WTC11 (cell line): ENCODE measurements at regions not wholly inside any gene's neighbourhood (a gene's known extent, or its start where the extent isn't known, plus 50 kb on each side); places are given as distances from the start of the nearest gene placed in this dataset.

Source experiments
- ATAC-seq: fragments of 200-7000 bp; cut with Tn5 transposase; 2 replicates; pipeline ENCODE4 v1.10.0; 2021; ENCODE audit warnings: mild to moderate bottlenecking, moderate library complexity
- CTCF ChIA-PET: fragments of 300-600 bp; sonication (Branson Sonifier 250); formaldehyde crosslinking; loops from one replicate; lab custom pipeline; 2021; ENCODE audit warnings: antibody characterized with exemption; lab: Charles Lee
- POLR2A ChIA-PET: fragments of 350-600 bp; sonication (Branson Sonifier 250); formaldehyde crosslinking; loops from one replicate; lab custom pipeline; 2021; ENCODE audit warnings: antibody characterized with exemption; lab: Charles Lee
- DNase-seq: peaks from one replicate; pipeline ENCODE4 v3.0.0; 2021; ENCODE audit warnings: low spot score
- H3K27ac Mint-ChIP-seq: 2 replicates; pipeline ENCODE4 v1.8.0; 2021; ENCODE audit warnings: mixed read lengths
- H3K27me3 Mint-ChIP-seq: 2 replicates; pipeline ENCODE4 v1.8.0; 2021; ENCODE audit warnings: low read depth, mild to moderate bottlenecking, moderate library complexity, mixed read lengths
- H3K36me3 Mint-ChIP-seq: 2 replicates; pipeline ENCODE4 v1.8.0; 2021; ENCODE audit warnings: mixed read lengths
- H3K4me1 Mint-ChIP-seq: 2 replicates; pipeline ENCODE4 v1.8.0; 2022; ENCODE audit warnings: mixed read lengths
- H3K4me3 Mint-ChIP-seq: 2 replicates; pipeline ENCODE4 v1.8.0; 2021; ENCODE audit warnings: mild to moderate bottlenecking, moderate library complexity, mixed read lengths
- H3K9me3 Mint-ChIP-seq: 2 replicates; pipeline ENCODE4 v1.8.0; 2021; ENCODE audit warnings: mixed read lengths
- CREM ChIP-seq: sonication (generic); formaldehyde crosslinking; IDR thresholded peaks from 2 replicates; pipeline ENCODE4 v1.8.1; 2022; ENCODE audit warnings: mild to moderate bottlenecking, missing genetic modification reagents, moderate library complexity
- ETV6 ChIP-seq: sonication (generic); formaldehyde crosslinking; IDR thresholded peaks from 2 replicates; pipeline ENCODE4 v1.8.1; 2022; ENCODE audit warnings: mild to moderate bottlenecking, missing genetic modification reagents
- FOXP1 ChIP-seq: sonication (generic); formaldehyde crosslinking; IDR thresholded peaks from 2 replicates; pipeline ENCODE4 v1.8.0; 2022; ENCODE audit warnings: missing genetic modification reagents, mild to moderate bottlenecking, moderate library complexity, borderline replicate concordance
- FOXP4 ChIP-seq: sonication (generic); formaldehyde crosslinking; IDR thresholded peaks from 2 replicates; pipeline ENCODE4 v1.8.0; 2022; ENCODE audit warnings: mild to moderate bottlenecking, missing genetic modification reagents
- MLX ChIP-seq: sonication (generic); formaldehyde crosslinking; IDR thresholded peaks from 2 replicates; pipeline ENCODE4 v1.8.1; 2023; ENCODE audit warnings: mild to moderate bottlenecking, missing genetic modification reagents, moderate library complexity
- MYBL2 ChIP-seq: sonication (generic); formaldehyde crosslinking; IDR thresholded peaks from 2 replicates; pipeline ENCODE4 v1.8.1; 2023; ENCODE audit warnings: mild to moderate bottlenecking, moderate library complexity, missing genetic modification reagents
- NFATC4 ChIP-seq: fragments of 250-450 bp; sonication (Bioruptor Pico); IDR thresholded peaks from 2 replicates; pipeline ENCODE4 v1.9.0; 2021; ENCODE audit warnings: mild to moderate bottlenecking
- NFYB ChIP-seq: sonication (generic); formaldehyde crosslinking; conservative IDR thresholded peaks from 2 replicates; pipeline ENCODE4 v1.8.0; 2022; ENCODE audit warnings: low read depth, missing genetic modification reagents
- NR1H2 ChIP-seq: sonication (generic); formaldehyde crosslinking; IDR thresholded peaks from 2 replicates; pipeline ENCODE4 v1.9.0; 2021; ENCODE audit warnings: mild to moderate bottlenecking, moderate library complexity, missing genetic modification reagents
- PRRX2 ChIP-seq: fragments of 250-450 bp; sonication (Bioruptor Pico); IDR thresholded peaks from 2 replicates; pipeline ENCODE4 v1.8.0; 2021; ENCODE audit warnings: mild to moderate bottlenecking
- ZNF121 ChIP-seq: sonication (generic); formaldehyde crosslinking; IDR thresholded peaks from 2 replicates; pipeline ENCODE4 v1.8.0; 2023; ENCODE audit warnings: missing genetic modification reagents
- ZNF138 ChIP-seq: sonication (generic); formaldehyde crosslinking; conservative IDR thresholded peaks from 2 replicates; pipeline ENCODE4 v1.8.1; 2022; ENCODE audit warnings: mild to moderate bottlenecking, moderate library complexity, missing genetic modification reagents
- ZNF263 ChIP-seq: sonication (generic); formaldehyde crosslinking; IDR thresholded peaks from 2 replicates; pipeline ENCODE4 v1.8.1; 2022; ENCODE audit warnings: low read depth, mild to moderate bottlenecking, moderate library complexity, missing genetic modification reagents
- ZNF317 ChIP-seq: sonication (generic); formaldehyde crosslinking; IDR thresholded peaks from 2 replicates; pipeline ENCODE4 v1.8.1; 2023; ENCODE audit warnings: low read depth, mild to moderate bottlenecking, moderate library complexity, missing genetic modification reagents, borderline replicate concordance
- ZNF425 ChIP-seq: fragments of 250-450 bp; sonication (Bioruptor Pico); conservative IDR thresholded peaks from 2 replicates; pipeline ENCODE4 v1.9.0; 2021; ENCODE audit warnings: mild to moderate bottlenecking
- TF ChIP-seq, protein P1 (sequence below): sonication (generic); formaldehyde crosslinking; IDR thresholded peaks from 2 replicates; pipeline ENCODE4 v1.8.0; 2023; ENCODE audit warnings: mild to moderate bottlenecking, missing genetic modification reagents
- TF ChIP-seq, protein P2 (sequence below): sonication (generic); formaldehyde crosslinking; IDR thresholded peaks from 2 replicates; pipeline ENCODE4 v1.8.1; 2023; ENCODE audit warnings: mild to moderate bottlenecking, missing genetic modification reagents
- TF ChIP-seq, protein P3 (sequence below): sonication (generic); formaldehyde crosslinking; IDR thresholded peaks from 2 replicates; pipeline ENCODE4 v1.8.1; 2022; ENCODE audit warnings: low read depth, mild to moderate bottlenecking, moderate library complexity, missing genetic modification reagents, borderline replicate concordance
- TF ChIP-seq, protein P4 (sequence below): sonication (generic); formaldehyde crosslinking; IDR thresholded peaks from 2 replicates; pipeline ENCODE4 v1.8.0; 2022; ENCODE audit warnings: mild to moderate bottlenecking, missing genetic modification reagents

GRCh38 chr9:117535973-117536372, 121.1 kb upstream of the ASTN2 start:
- CTCF ChIA-PET, result interaction anchor here (0.6 to 3.1 kb wide), 13 partner anchors 8 to 693 kb away, joined by 3 to 39 read pairs (median 3); no protein-coding TSS in a partner anchor
- POLR2A ChIA-PET, result no interaction called here
- H3K4me3 Mint-ChIP-seq, result no peak overlapping the region
- H3K9me3 Mint-ChIP-seq, result no peaks in the 10 kb centered on the region
- no peaks in the 10 kb centered on the region; the same call in 1 of the 2 replicates for H3K27me3 Mint-ChIP-seq
- H3K27ac Mint-ChIP-seq, result no peak overlapping the region
- TF ChIP-seq, protein P1, sequence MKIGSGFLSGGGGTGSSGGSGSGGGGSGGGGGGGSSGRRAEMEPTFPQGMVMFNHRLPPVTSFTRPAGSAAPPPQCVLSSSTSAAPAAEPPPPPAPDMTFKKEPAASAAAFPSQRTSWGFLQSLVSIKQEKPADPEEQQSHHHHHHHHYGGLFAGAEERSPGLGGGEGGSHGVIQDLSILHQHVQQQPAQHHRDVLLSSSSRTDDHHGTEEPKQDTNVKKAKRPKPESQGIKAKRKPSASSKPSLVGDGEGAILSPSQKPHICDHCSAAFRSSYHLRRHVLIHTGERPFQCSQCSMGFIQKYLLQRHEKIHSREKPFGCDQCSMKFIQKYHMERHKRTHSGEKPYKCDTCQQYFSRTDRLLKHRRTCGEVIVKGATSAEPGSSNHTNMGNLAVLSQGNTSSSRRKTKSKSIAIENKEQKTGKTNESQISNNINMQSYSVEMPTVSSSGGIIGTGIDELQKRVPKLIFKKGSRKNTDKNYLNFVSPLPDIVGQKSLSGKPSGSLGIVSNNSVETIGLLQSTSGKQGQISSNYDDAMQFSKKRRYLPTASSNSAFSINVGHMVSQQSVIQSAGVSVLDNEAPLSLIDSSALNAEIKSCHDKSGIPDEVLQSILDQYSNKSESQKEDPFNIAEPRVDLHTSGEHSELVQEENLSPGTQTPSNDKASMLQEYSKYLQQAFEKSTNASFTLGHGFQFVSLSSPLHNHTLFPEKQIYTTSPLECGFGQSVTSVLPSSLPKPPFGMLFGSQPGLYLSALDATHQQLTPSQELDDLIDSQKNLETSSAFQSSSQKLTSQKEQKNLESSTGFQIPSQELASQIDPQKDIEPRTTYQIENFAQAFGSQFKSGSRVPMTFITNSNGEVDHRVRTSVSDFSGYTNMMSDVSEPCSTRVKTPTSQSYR (CRISPR knock-in tag), result no peak
- DNase-seq (no peak), ATAC-seq (no peak)
- peaks cover 9% of the 10 kb centered on the region for H3K4me1 Mint-ChIP-seq
- no peaks in the 10 kb centered on the region for H3K36me3 Mint-ChIP-seq

DNA sequence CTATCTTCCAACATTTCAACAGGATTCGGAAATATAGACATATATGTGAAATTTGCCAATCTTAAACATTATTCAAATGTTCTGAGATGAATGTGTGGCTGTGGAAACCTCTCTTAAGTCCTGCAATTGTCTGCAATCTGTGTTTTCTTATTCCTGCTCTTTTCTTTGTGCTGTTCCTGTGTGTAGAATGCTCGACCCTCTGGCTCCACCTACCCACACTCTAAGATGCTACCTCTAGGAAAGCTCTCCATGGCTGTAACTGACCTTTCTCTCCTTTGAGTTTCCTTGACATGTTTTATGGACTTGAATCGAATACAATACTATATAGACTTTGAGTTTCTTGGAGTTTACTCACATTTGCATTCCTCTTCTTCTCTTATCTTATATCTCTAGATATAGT, 120.6 kb upstream of the ASTN2 start:
- POLR2A ChIA-PET, result no interaction called here
- no peak overlapping the region for H3K27ac Mint-ChIP-seq
- H3K4me1 Mint-ChIP-seq, result peaks cover 9% of the 10 kb centered on the region
- DNase-seq (no peak), ATAC-seq (peak; percentile 99)
- H3K27me3 Mint-ChIP-seq, result no peaks in the 10 kb centered on the region; the same call in 1 of the 2 replicates
- no peak for TF ChIP-seq ETV6 (CRISPR knock-in tag)
- no peak for TF ChIP-seq NFATC4
- no peak for TF ChIP-seq ZNF317
- TF ChIP-seq NFYB (CRISPR knock-in tag), result no peak
- no peak for TF ChIP-seq ZNF138
- TF ChIP-seq, protein P2, sequence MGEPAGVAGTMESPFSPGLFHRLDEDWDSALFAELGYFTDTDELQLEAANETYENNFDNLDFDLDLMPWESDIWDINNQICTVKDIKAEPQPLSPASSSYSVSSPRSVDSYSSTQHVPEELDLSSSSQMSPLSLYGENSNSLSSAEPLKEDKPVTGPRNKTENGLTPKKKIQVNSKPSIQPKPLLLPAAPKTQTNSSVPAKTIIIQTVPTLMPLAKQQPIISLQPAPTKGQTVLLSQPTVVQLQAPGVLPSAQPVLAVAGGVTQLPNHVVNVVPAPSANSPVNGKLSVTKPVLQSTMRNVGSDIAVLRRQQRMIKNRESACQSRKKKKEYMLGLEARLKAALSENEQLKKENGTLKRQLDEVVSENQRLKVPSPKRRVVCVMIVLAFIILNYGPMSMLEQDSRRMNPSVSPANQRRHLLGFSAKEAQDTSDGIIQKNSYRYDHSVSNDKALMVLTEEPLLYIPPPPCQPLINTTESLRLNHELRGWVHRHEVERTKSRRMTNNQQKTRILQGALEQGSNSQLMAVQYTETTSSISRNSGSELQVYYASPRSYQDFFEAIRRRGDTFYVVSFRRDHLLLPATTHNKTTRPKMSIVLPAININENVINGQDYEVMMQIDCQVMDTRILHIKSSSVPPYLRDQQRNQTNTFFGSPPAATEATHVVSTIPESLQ, result no peak
- TF ChIP-seq, protein P3, sequence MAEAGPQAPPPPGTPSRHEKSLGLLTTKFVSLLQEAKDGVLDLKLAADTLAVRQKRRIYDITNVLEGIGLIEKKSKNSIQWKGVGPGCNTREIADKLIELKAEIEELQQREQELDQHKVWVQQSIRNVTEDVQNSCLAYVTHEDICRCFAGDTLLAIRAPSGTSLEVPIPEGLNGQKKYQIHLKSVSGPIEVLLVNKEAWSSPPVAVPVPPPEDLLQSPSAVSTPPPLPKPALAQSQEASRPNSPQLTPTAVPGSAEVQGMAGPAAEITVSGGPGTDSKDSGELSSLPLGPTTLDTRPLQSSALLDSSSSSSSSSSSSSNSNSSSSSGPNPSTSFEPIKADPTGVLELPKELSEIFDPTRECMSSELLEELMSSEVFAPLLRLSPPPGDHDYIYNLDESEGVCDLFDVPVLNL (CRISPR knock-in tag), result no peak
- TF ChIP-seq, protein P4, sequence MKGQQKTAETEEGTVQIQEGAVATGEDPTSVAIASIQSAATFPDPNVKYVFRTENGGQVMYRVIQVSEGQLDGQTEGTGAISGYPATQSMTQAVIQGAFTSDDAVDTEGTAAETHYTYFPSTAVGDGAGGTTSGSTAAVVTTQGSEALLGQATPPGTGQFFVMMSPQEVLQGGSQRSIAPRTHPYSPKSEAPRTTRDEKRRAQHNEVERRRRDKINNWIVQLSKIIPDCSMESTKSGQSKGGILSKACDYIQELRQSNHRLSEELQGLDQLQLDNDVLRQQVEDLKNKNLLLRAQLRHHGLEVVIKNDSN, result no peak
- TF ChIP-seq FOXP4 (CRISPR knock-in tag), result no peak
- no peak for TF ChIP-seq MLX
- TF ChIP-seq ZNF121, result no peak
- H3K9me3 Mint-ChIP-seq, result no peaks in the 10 kb centered on the region
- no peaks in the 10 kb centered on the region for H3K36me3 Mint-ChIP-seq
- CTCF ChIA-PET, result interaction anchor here (0.6 to 3.1 kb wide), 13 partner anchors 8 to 693 kb away, joined by 3 to 39 read pairs (median 3); no protein-coding TSS in a partner anchor
- no peak overlapping the region for H3K4me3 Mint-ChIP-seq

- ATAC-seq (no peak), DNase-seq (no peak)
- H3K4me1 Mint-ChIP-seq, result no peaks in the 10 kb centered on the region
- no peak overlapping the region for H3K4me3 Mint-ChIP-seq
- CTCF ChIA-PET, result no interaction called here
- POLR2A ChIA-PET, result no interaction called here
- peaks cover 12% of the 10 kb centered on the region for H3K9me3 Mint-ChIP-seq
- TF ChIP-seq MYBL2 (CRISPR knock-in tag) (no peak), CREM (no peak), ZNF263 (CRISPR knock-in tag) (no peak), PRRX2 (CRISPR knock-in tag) (no peak), ZNF425 (CRISPR knock-in tag) (no peak), FOXP1 (CRISPR knock-in tag) (no peak), NR1H2 (CRISPR knock-in tag) (no peak)
- no peaks in the 10 kb centered on the region for H3K36me3 Mint-ChIP-seq
- H3K27me3 Mint-ChIP-seq, result no peaks in the 10 kb centered on the region
- H3K27ac Mint-ChIP-seq, result no peak overlapping the region
Measured at GRCh38 chr9:117528225-117528624, 113.4 kb upstream of the ASTN2 start.
